ENCODE measurements at regions not wholly inside any gene's neighbourhood (a gene's known extent, or its start where the extent isn't known, plus 50 kb on each side); places are given as distances from the start of the nearest gene placed in this dataset.

DNA sequence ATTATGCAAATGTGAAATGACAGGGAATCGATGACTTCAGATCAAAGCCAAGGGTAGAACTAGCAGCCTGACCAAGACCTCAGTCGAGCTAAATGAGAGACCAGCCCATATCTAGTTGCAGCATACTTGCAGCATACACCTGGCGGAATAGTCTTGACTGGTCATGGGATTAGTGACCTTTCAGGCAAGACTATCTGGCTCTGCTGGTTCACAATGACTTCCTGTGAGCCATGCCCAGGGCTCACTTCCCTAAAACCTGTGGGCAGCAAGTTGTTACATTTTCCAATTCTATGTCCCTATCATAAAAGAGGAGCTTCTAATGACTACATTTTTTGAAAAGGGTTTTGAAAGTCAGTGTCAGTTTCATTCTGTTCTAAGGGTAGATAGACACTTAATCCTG is 1624.9 kb upstream of the CELF4 start:
- H3K36me3 ChIP-seq = no peaks in the 10 kb centered on the region
- no peaks in the 10 kb centered on the region for H3K27me3 ChIP-seq
- no peaks in the 10 kb centered on the region for H3K9me3 ChIP-seq
- intact Hi-C loops (cut with DNase I) = no loop called here
- DNase-seq (no peak), ATAC-seq (no peak)
- H3K4me3 ChIP-seq = no peak overlapping the region
- H3K4me1 ChIP-seq = no peaks in the 10 kb centered on the region
- H3K27ac ChIP-seq = no peak overlapping the region
- 67 to 82% (median 71%) methylated on average over 3 of the region's 3 CpGs for WGBS, 4 donors
- TF ChIP-seq POLR2A (IDR thresholded peaks at IDR 0.05) = no peak
- TF ChIP-seq, protein P1, sequence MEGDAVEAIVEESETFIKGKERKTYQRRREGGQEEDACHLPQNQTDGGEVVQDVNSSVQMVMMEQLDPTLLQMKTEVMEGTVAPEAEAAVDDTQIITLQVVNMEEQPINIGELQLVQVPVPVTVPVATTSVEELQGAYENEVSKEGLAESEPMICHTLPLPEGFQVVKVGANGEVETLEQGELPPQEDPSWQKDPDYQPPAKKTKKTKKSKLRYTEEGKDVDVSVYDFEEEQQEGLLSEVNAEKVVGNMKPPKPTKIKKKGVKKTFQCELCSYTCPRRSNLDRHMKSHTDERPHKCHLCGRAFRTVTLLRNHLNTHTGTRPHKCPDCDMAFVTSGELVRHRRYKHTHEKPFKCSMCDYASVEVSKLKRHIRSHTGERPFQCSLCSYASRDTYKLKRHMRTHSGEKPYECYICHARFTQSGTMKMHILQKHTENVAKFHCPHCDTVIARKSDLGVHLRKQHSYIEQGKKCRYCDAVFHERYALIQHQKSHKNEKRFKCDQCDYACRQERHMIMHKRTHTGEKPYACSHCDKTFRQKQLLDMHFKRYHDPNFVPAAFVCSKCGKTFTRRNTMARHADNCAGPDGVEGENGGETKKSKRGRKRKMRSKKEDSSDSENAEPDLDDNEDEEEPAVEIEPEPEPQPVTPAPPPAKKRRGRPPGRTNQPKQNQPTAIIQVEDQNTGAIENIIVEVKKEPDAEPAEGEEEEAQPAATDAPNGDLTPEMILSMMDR (IDR thresholded peaks at IDR 0.05) = no peak

DNA sequence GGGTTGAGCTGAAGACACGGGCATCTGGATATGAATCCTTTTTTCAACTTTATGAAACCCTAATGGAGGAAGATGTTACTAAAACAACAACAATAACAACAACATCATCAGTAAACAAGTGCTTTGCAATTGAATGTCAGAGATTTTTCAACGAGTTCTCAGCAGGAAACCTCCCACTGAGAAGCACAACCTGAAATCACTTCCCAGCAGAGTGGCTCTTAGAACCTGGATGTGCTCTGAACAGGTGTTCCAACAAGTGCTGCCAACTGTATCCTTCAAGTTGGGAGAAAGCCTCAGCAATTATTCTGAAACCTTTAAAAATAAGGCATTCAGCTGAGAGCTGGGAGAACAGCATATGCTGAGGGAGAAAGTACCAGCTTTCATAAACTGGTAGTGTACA is 1622.7 kb upstream of the CELF4 start:
- Histone ChIP-seq H3K4me3 (no peak overlapping the region), H3K27ac (no peak overlapping the region), H3K36me3 (no peaks in the 10 kb centered on the region), H3K4me1 (no peaks in the 10 kb centered on the region), H3K27me3 (no peaks in the 10 kb centered on the region), H3K9me3 (no peaks in the 10 kb centered on the region)
- DNase-seq (no peak), ATAC-seq (no peak)
- no peak for TF ChIP-seq POLR2A (IDR thresholded peaks at IDR 0.05)
- TF ChIP-seq, protein P1 (IDR thresholded peaks at IDR 0.05) = no peak
- intact Hi-C loops (cut with DNase I) = no loop called here
- 49 to 63% (median 59%) methylated on average over 2 of the region's 2 CpGs for WGBS, 4 donors

DNA sequence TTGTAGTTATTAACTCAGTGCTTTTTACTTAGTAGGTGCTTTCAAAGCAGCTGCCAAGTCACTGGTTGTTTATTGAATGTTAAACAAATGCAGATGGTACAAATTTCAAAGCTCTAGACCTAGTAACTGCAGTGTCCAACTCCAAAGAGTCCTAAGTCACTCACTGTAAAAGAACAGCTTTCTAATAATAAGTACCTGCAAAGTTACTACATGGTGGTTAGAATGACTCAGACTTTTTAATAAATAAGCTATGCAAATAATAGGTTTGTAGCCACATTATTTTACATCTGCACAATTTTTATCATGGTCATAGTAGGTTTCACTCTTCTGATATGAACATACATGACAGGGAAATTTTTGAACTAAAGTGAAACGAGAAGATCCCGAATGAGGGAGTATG is 1620.4 kb upstream of the CELF4 start:
- Histone ChIP-seq H3K9me3 (no peaks in the 10 kb centered on the region), H3K36me3 (no peaks in the 10 kb centered on the region), H3K27ac (no peak overlapping the region), H3K4me3 (no peak overlapping the region), H3K4me1 (no peaks in the 10 kb centered on the region), H3K27me3 (no peaks in the 10 kb centered on the region)
- 84 to 88% (median 86%) methylated on average over 2 of the region's 2 CpGs for WGBS, 4 donors
- DNase-seq = no peak
- TF ChIP-seq POLR2A (IDR thresholded peaks at IDR 0.05) = no peak
- no peak for ATAC-seq
- intact Hi-C loops (cut with DNase I) = no loop called here

DNA sequence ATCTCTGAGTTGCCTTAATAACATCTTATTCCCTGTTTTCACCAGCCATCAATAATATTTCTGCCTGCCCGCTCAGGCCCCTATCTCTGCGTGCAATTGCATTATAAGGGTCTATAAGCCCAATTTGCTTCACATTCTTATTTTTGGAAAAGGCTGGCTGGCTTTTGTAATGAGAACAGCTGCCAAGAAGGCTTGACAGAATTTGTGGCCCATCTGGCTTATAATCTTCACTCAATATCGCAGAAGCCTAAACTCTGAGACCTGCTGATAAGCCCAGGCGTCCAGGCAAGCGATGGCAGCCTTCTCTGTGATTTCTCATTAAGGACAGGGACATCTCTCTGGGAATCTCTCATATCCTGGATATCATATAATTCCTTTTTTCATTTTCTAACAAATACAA is 1618.6 kb upstream of the CELF4 start:
- Histone ChIP-seq H3K9me3 (peaks cover 0 to 5% (median 0%) of the 10 kb centered on the region in 12 donors), H3K4me1 (no peaks in the 10 kb centered on the region), H3K4me3 (no peak overlapping the region), H3K27ac (no peak overlapping the region), H3K27me3 (no peaks in the 10 kb centered on the region), H3K36me3 (no peaks in the 10 kb centered on the region)
- TF ChIP-seq POLR2A (IDR thresholded peaks at IDR 0.05) = no peak
- TF ChIP-seq, protein P1 (IDR thresholded peaks at IDR 0.05) = no peak
- DNase-seq (no peak), ATAC-seq (no peak)
- intact Hi-C loops (cut with DNase I) = no loop called here
- WGBS, 4 donors = 69 to 81% (median 72%) methylated on average over 5 of the region's 5 CpGs

DNA sequence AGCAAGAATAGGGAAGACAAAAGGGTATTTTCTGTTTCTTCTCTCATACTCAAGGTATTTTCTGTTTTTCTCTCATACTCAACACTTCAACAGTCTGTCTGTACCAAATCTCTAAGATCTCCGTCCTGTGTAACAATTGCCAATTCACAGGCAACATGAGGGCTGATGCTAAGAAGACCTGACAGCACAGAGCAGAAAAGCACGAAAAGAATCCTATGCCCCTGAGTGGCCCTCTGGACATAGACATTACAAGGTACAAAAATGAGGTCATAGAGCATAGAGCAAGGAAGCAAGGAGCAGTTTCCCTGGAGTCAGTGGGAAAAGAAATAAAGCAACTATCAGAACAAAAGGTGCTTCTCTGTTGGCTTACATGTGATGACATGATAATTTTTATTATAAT is 1612.6 kb upstream of the CELF4 start:
- DNase-seq (no peak), ATAC-seq (no peak)
- intact Hi-C loops (cut with DNase I) = no loop called here
- Histone ChIP-seq H3K4me3 (no peak overlapping the region), H3K27me3 (no peaks in the 10 kb centered on the region), H3K9me3 (peaks cover 0 to 5% (median 0%) of the 10 kb centered on the region in 12 donors), H3K4me1 (no peaks in the 10 kb centered on the region), H3K27ac (no peak overlapping the region), H3K36me3 (no peaks in the 10 kb centered on the region)
- TF ChIP-seq, protein P1 (IDR thresholded peaks at IDR 0.05) = no peak
- TF ChIP-seq POLR2A (IDR thresholded peaks at IDR 0.05) = no peak
- WGBS, 4 donors = 68 to 80% (median 75%) methylated on average over 2 of the region's 2 CpGs
